HPDE6-E6E7 (cell line): ENCODE measurements at regions not wholly inside any gene's neighbourhood (a gene's known extent, or its start where the extent isn't known, plus 50 kb on each side); places are given as distances from the start of the nearest gene placed in this dataset.
"Not testable (repeated sequence)": the region's sequence is repeated elsewhere in the genome, so short reads cannot be mapped to it uniquely, and the experiment has no call there.

Source experiments
- DNase-seq: peaks from one replicate; pipeline ENCODE4 v3.0.0; 2011; ENCODE audit warnings: missing footprints; ENCODE audit errors: extremely low spot score

DNA sequence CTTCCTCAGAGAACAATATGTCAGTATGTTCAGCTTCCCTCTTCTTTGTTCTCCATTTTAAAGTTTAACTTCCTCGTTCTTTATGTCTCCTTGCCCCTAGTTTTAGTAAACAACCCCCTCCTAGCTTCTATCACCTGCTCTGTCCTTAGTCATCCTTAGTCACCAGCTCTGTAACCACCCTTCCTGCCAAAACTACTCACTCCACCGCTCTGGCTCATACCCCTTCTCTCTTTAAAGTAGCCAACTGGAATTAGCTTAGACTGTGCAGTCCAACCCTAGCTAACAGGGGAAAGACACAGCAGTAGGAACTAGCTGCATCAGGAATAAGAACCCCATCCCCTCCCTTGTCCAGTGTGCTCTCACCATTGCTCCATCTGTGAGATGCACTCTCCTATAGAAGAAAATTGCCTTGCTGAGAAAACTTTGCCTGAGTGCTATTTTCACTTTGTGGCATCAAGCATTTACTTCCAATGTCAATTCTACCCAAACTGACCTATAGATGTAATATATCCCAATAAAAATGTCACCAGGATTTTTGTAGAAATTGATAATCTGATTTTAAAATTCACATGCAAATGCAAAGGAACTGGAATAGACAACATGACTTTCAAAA lies 603.2 kb downstream of the C12orf50 start:
- DNase-seq = no peak

DNA sequence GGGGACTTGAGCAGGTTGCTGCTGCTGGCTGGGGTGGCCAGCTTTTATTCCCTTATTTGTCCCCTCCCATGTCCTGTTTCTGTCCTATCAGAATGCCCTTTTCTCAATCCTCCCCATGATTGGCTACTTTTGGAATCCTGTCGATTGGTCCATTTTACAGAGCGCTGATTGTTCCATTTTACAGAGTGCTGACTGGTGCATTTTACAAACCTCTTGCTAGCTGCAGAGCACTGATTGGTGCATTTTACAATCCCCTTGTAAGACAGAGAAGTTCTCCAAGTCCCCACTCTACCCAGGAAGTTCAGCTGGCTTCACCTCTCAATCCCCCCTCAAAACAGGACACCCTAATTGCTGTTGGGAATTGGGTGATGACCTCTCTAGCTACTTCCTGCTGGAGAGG lies 608.0 kb downstream of the C12orf50 start:
- not testable (repeated sequence) for DNase-seq

- DNase-seq = no peak
Measured at GRCh38 chr12:87413784-87414183, 615.4 kb downstream of the C12orf50 start.

- no peak for DNase-seq
Measured at GRCh38 chr12:87406926-87407325, 622.3 kb downstream of the C12orf50 start.

DNA sequence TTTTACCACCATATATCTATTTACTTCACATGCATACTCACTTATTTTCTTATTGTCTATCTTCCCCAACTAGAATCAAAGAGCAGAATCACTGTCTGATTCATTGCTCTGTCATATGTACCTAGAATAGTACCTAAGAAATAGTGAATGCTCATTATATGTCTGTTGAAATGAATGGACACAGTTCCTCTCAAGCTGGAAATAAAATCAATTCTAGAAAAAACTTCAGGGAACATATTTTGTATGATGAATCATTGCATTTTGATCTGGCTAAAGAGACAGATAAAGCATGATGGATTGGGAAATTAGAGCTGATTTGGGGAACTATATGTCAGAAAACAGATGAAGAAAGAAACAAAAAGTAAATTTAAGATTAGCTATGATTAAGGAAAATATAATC lies 623.3 kb downstream of the C12orf50 start:
- DNase-seq = peak; percentile 1

DNA sequence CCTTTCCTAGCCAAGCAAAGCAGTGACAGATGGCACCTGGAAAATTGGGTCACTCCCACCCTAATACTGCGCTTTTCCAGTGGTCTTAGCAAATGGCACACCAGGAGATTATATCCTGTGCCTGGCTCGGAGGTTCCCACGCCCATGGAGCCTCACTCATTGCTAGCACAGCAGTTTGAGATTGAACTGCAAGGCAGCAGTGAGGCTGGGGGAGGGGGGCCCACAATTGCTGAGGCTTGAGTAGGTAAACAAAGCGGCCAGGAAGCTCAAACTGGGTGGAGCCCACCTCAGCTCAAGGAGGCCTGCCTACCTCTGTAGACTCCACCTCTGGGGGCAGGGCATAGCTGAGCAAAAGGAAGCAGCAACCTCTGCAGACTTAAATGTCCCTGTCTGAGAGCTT lies 635.0 kb downstream of the C12orf50 start:
- not testable (repeated sequence) for DNase-seq

- no peak for DNase-seq
Measured at GRCh38 chr12:87388376-87388775, 640.8 kb downstream of the C12orf50 start.

GRCh38 chr12:87385322-87385721 lies 643.9 kb downstream of the C12orf50 start:
- no peak for DNase-seq

- DNase-seq = no peak
Measured at GRCh38 chr12:87384226-87384625, 645.0 kb downstream of the C12orf50 start.

DNA sequence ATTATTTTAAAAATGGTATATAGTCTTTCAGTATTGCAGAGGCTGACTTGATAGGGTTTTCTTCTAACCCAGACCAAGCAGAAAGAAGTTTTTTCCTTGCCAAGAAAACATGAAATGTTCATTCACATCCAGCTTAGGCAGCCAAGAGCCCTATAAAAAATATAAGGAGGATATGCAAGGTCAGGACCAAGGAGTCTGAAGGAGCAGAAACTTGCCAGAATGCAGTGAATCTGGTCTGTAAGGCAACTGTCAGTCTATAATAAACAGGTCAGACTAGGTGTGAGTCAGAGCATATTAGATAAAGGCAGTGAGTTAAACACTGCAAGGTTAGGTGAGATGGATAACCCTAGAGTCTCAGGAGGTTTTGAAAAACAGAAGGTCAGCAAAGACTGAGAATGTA lies 645.5 kb downstream of the C12orf50 start:
- peak; percentile 31 for DNase-seq

GRCh38 chr12:87382959-87383566 lies 646.1 kb downstream of the C12orf50 start:
- DNase-seq = no peak

DNA sequence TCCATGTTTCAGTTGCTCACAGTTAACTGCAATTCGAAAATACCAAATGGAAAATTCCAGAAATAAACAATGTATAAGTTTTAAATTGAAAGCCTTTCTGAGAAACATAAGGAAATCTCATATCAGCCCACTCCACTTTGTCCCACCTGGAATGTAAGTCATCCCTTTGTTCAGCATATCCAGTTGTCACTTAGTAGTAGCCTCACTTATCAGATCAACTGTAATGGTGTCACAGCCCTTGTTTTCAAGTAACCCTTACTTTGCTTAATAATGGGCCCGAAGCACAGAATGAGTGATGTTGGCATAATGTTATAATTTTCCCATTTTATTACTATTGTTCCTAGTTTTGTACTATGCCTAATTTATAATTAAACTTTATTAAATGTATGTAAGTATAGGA lies 646.8 kb downstream of the C12orf50 start:
- DNase-seq = no peak

- DNase-seq = no peak
Measured at GRCh38 chr12:87381742-87382141, 647.5 kb downstream of the C12orf50 start.

DNA sequence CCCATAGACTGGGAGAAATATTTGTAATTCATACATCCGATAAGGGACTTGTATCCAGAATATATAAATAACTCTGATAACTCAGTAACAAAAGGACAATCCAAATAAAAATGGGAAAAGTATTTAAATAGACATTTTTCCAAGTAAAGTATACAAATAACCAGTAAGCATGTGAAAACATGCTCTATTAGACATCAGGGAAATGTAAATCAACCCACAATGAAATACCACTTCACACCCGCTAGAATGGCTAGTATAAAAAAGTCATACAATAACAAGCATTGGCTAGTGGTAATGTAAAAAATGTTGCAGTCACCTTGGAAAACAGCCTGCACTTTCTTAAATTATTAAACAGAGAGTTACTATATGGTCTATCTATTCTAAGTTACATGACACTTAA lies 650.7 kb downstream of the C12orf50 start:
- no peak for DNase-seq

DNA sequence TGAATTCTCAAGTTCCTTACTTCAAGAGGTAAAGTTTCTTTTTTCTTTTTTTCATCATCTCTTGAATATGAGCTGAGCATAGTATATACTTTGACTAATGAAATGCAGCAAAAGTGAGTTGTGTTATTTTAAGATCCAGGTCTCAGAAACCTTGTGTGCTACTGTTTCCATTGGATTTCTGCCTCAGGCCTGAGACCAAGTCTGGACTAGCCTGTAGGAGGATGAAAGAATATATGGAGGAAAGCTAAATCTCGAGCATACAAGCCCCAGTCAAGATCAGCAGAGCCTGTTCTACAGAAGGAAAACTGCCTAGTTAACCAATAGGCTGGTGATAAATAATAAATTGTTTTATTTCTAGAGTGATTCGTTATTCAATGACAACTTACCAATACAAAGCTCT lies 652.5 kb downstream of the C12orf50 start:
- DNase-seq = peak; percentile 1

DNA sequence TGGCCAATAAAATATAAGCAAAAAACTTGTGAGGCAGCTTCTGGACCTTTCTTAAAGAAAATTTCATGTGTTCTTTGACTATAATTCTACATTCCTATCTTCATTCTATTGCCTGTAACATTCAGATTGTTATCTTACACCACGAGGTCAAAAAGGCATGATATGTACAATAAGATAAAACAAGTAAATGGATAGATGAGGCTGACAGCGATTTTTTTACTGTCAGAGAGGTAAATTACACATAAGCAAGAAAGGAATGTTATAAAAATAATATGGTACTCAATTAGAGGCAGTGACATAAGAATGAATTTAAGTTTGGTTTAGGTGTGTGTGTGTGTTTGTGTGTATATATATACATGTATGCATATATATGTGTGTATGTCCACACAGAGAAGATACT lies 660.0 kb downstream of the C12orf50 start:
- DNase-seq = no peak

DNA sequence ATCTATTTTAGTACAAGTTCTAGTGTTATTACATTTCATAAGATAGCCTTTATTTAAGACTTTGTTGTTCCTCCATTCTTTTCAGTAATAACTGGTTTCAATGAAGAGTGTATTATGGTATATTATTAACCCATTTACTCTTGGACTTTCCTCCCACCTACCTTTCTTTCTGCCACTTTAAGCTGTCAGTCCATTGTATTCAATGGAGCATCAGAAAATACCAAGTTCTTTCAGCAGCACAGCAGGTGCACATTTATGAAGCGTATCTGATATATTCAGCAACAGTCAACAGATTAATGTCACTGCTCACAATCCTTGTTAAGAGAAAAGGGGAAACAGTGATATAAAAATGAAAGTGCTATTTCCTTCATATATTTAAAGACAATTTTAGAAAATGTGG lies 660.9 kb downstream of the C12orf50 start:
- no peak for DNase-seq

DNA sequence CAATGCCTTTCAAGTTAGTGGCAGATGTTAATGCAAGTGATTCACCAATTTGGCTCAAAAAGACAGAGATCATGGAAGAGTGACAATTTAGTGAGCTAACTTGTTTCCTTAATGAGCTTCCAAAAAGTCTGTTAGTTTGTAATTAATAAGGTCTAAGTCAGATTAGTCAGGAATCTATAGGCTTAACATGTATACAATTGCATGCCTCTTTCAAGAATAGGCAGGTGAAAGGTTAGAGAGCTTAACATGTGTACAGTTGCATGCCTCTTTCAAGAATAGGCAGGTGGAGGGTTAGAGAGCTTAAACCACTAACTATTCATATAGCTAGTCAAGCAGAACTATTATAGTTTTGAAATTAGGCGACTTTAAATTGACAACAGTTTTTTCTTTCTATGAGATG lies 663.8 kb downstream of the C12orf50 start:
- DNase-seq = no peak

- DNase-seq = no peak
Measured at GRCh38 chr12:87363497-87364084, 665.6 kb downstream of the C12orf50 start.

GRCh38 chr12:87349681-87350080 lies 679.5 kb downstream of the C12orf50 start:
- no peak for DNase-seq

GRCh38 chr12:87348071-87348470 lies 681.1 kb downstream of the C12orf50 start:
- DNase-seq = no peak

DNA sequence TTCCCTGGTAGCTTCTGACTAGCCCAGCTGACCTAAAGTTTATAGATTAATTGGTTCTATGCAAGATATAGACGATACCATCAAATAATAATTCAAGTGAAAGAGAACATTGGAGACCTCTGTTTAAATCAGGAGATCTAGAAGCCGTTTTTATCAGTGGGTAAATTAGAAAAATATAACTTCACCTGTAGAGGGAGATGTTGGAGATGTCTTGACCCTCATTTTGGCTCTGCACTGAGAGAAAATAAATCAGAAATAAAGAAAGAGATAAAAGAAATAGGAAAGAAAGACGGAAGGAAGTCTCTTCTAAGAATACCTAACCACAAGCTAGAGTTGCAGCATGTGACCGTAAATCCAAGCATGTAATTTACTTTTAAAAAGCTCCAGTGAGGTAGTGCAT lies 684.5 kb downstream of the C12orf50 start:
- peak; percentile 21 for DNase-seq

- DNase-seq = no peak
Measured at GRCh38 chr12:87338681-87339080, 690.5 kb downstream of the C12orf50 start.
